Thymus (tissue), 11 donors: ENCODE measurements at regions not wholly inside any gene's neighbourhood (a gene's known extent, or its start where the extent isn't known, plus 50 kb on each side); places are given as distances from the start of the nearest gene placed in this dataset.

Source experiments
- DNase-seq, 9 donors: peaks; one replicate each; pipeline ENCODE4 v3.0.0-alpha.2; 2013; ENCODE audit warnings: low spot score in 9 of 9, low read depth in 6 of 9, missing footprints in 1 of 9
- H3K27ac ChIP-seq, 2 donors: one replicate each; pipeline ENCODE4 v1.5.1; 2013; ENCODE audit warnings: control low read depth in 1 of 2, low read depth in 1 of 2, low read length in 1 of 2, mild to moderate bottlenecking in 1 of 2, moderate library complexity in 1 of 2
- H3K27me3 ChIP-seq, 2 donors: one replicate each; pipeline ENCODE4 v1.5.1; 2013; ENCODE audit warnings: low read length in 1 of 2; ENCODE audit not compliant: control insufficient read depth in 2 of 2, insufficient read depth in 1 of 2
- H3K36me3 ChIP-seq, 2 donors: one replicate each; pipeline ENCODE4 v1.5.1; 2013; ENCODE audit warnings: low read length in 1 of 2, mild to moderate bottlenecking in 1 of 2, moderate library complexity in 1 of 2; ENCODE audit not compliant: control insufficient read depth in 2 of 2, insufficient read depth in 2 of 2
- H3K4me1 ChIP-seq, 2 donors: one replicate each; pipeline ENCODE4 v1.5.1; 2013; ENCODE audit warnings: low read length in 2 of 2; ENCODE audit not compliant: control insufficient read depth in 2 of 2, insufficient read depth in 2 of 2
- H3K4me3 ChIP-seq, 2 donors: one replicate each; pipeline ENCODE4 v1.5.1; 2013; ENCODE audit warnings: low read length in 2 of 2, control low read depth in 1 of 2, mild to moderate bottlenecking in 1 of 2
- H3K9me3 ChIP-seq, 2 donors: one replicate each; pipeline ENCODE4 v1.5.1; 2013; ENCODE audit warnings: low read length in 1 of 2, mild to moderate bottlenecking in 1 of 2; ENCODE audit not compliant: control insufficient read depth in 2 of 2, insufficient read depth in 1 of 2
- WGBS: extraction: QIAGEN DNeasy Blood & Tissue Kit; methylation state at CpG from one replicate; pipeline ENCODE4 v1.1.7; 2013; 5-methylcytosine and 5-hydroxymethylcytosine counted together
- donor health status: healthy.

GRCh38 chr5:6177926-6178325 lies 200.4 kb downstream of the MED10 start:
- H3K27ac ChIP-seq, result no peak overlapping the region
- H3K4me1 ChIP-seq, result no peaks in the 10 kb centered on the region
- no peak for DNase-seq
- no peaks in the 10 kb centered on the region for H3K27me3 ChIP-seq
- no peaks in the 10 kb centered on the region for H3K36me3 ChIP-seq
- H3K4me3 ChIP-seq, result no peak overlapping the region
- H3K9me3 ChIP-seq, result no peaks in the 10 kb centered on the region
- 91% methylated on average over 5 of the region's 5 CpGs for WGBS

- no peak overlapping the region for H3K4me3 ChIP-seq
- no peaks in the 10 kb centered on the region for H3K9me3 ChIP-seq
- H3K27ac ChIP-seq, result no peak overlapping the region
- H3K4me1 ChIP-seq, result no peaks in the 10 kb centered on the region
- H3K27me3 ChIP-seq, result no peaks in the 10 kb centered on the region
- 59% methylated on average over 5 of the region's 5 CpGs for WGBS
- no peak for DNase-seq
- no peaks in the 10 kb centered on the region for H3K36me3 ChIP-seq
Observed at GRCh38 chr5:6176102-6176693, 202.1 kb downstream of the MED10 start.

GRCh38 chr5:6175172-6175854 lies 203.0 kb downstream of the MED10 start:
- 88% methylated on average over 6 of the region's 6 CpGs for WGBS
- no peaks in the 10 kb centered on the region for H3K36me3 ChIP-seq
- no peak overlapping the region for H3K4me3 ChIP-seq
- H3K27ac ChIP-seq, result no peak overlapping the region
- DNase-seq, result no peak
- H3K27me3 ChIP-seq, result no peaks in the 10 kb centered on the region
- no peaks in the 10 kb centered on the region for H3K4me1 ChIP-seq
- H3K9me3 ChIP-seq, result no peaks in the 10 kb centered on the region

- WGBS, result 83% methylated on average over 4 of the region's 4 CpGs
- H3K4me3 ChIP-seq, result no peak overlapping the region
- H3K9me3 ChIP-seq, result no peaks in the 10 kb centered on the region
- DNase-seq, result no peak
- H3K27me3 ChIP-seq, result no peaks in the 10 kb centered on the region
- H3K4me1 ChIP-seq, result no peaks in the 10 kb centered on the region
- no peak overlapping the region for H3K27ac ChIP-seq
- H3K36me3 ChIP-seq, result no peaks in the 10 kb centered on the region
Observed at GRCh38 chr5:6169660-6170059, 208.7 kb downstream of the MED10 start.

- Histone ChIP-seq H3K4me3 (no peak overlapping the region), H3K9me3 (no peaks in the 10 kb centered on the region), H3K36me3 (no peaks in the 10 kb centered on the region), H3K4me1 (no peaks in the 10 kb centered on the region), H3K27me3 (no peaks in the 10 kb centered on the region), H3K27ac (no peak overlapping the region)
- WGBS, result 90% methylated on average over 2 of the region's 2 CpGs
- DNase-seq, result no peak
Observed at GRCh38 chr5:6166698-6167394, 211.5 kb downstream of the MED10 start.

GRCh38 chr5:6163913-6164312 lies 214.4 kb downstream of the MED10 start:
- 93% methylated on average over 6 of the region's 6 CpGs for WGBS
- DNase-seq, result no peak

GRCh38 chr5:6162175-6162574 lies 216.2 kb downstream of the MED10 start:
- DNase-seq, result no peak
- WGBS, result 89% methylated on average over 1 of the region's 1 CpG
- H3K27ac ChIP-seq, result no peak overlapping the region
- no peaks in the 10 kb centered on the region for H3K27me3 ChIP-seq
- no peaks in the 10 kb centered on the region for H3K36me3 ChIP-seq
- H3K9me3 ChIP-seq, result no peaks in the 10 kb centered on the region
- H3K4me3 ChIP-seq, result no peak overlapping the region
- H3K4me1 ChIP-seq, result no peaks in the 10 kb centered on the region

More at GRCh38 chr5:6163913-6164312, 214.4 kb downstream of the MED10 start:
- H3K27me3 ChIP-seq, result no peaks in the 10 kb centered on the region
- no peaks in the 10 kb centered on the region for H3K4me1 ChIP-seq
- H3K27ac ChIP-seq, result no peak overlapping the region
- no peak overlapping the region for H3K4me3 ChIP-seq
- no peaks in the 10 kb centered on the region for H3K36me3 ChIP-seq
- no peaks in the 10 kb centered on the region for H3K9me3 ChIP-seq

- H3K36me3 ChIP-seq, result no peaks in the 10 kb centered on the region
- DNase-seq, result no peak
- no peaks in the 10 kb centered on the region for H3K9me3 ChIP-seq
- no peak overlapping the region for H3K4me3 ChIP-seq
- H3K27ac ChIP-seq, result no peak overlapping the region
- WGBS, result 86% methylated on average over 8 of the region's 8 CpGs
- no peaks in the 10 kb centered on the region for H3K27me3 ChIP-seq
- H3K4me1 ChIP-seq, result no peaks in the 10 kb centered on the region
Observed at GRCh38 chr5:6161257-6161656, 217.1 kb downstream of the MED10 start.

GRCh38 chr5:6159832-6160430 lies 218.4 kb downstream of the MED10 start:
- no peak for DNase-seq
- no peak overlapping the region for H3K4me3 ChIP-seq
- WGBS, result 60% methylated on average over 3 of the region's 3 CpGs
- H3K4me1 ChIP-seq, result no peaks in the 10 kb centered on the region
- no peaks in the 10 kb centered on the region for H3K27me3 ChIP-seq
- no peaks in the 10 kb centered on the region for H3K36me3 ChIP-seq
- no peaks in the 10 kb centered on the region for H3K9me3 ChIP-seq
- no peak overlapping the region for H3K27ac ChIP-seq
